GM10266 (cell line): ENCODE measurements at regions not wholly inside any gene's neighbourhood (a gene's known extent, or its start where the extent isn't known, plus 50 kb on each side); places are given as distances from the start of the nearest gene placed in this dataset.

ENCODE experiments used
- DNase-seq: peaks from one replicate; pipeline ENCODE4 v3.0.0; 2012; ENCODE audit errors: extremely low spot score
- TF ChIP-seq, protein P1 (sequence below): IDR thresholded peaks from 2 replicates; pipeline ENCODE4 v1.5.1; 2012; ENCODE audit warnings: mild to moderate bottlenecking, low read depth; ENCODE audit not compliant: control insufficient read depth, insufficient read depth; ENCODE audit errors: missing control alignments

DNA sequence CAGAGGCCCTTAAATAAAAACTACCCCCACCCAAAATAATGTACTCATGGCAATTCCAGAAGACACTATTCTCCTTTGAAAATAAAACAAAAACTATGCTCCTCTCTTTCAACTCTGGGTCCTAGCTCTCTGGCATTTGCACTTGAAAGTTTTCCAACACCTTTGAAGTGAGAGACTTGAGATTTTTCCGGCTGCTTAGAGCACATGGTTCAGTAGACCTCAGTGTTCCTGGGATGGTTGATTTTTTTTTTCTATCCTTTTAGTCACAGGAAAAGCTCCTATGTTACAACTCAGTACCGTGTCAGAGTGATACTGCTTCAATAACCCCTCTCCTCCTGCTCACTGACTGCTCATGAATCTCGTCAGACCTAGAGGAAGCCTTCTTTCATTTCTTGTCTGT is 118.3 kb upstream of the TUSC7 start:
- TF ChIP-seq, protein P1, sequence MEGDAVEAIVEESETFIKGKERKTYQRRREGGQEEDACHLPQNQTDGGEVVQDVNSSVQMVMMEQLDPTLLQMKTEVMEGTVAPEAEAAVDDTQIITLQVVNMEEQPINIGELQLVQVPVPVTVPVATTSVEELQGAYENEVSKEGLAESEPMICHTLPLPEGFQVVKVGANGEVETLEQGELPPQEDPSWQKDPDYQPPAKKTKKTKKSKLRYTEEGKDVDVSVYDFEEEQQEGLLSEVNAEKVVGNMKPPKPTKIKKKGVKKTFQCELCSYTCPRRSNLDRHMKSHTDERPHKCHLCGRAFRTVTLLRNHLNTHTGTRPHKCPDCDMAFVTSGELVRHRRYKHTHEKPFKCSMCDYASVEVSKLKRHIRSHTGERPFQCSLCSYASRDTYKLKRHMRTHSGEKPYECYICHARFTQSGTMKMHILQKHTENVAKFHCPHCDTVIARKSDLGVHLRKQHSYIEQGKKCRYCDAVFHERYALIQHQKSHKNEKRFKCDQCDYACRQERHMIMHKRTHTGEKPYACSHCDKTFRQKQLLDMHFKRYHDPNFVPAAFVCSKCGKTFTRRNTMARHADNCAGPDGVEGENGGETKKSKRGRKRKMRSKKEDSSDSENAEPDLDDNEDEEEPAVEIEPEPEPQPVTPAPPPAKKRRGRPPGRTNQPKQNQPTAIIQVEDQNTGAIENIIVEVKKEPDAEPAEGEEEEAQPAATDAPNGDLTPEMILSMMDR = no peak
- no peak for DNase-seq

DNA sequence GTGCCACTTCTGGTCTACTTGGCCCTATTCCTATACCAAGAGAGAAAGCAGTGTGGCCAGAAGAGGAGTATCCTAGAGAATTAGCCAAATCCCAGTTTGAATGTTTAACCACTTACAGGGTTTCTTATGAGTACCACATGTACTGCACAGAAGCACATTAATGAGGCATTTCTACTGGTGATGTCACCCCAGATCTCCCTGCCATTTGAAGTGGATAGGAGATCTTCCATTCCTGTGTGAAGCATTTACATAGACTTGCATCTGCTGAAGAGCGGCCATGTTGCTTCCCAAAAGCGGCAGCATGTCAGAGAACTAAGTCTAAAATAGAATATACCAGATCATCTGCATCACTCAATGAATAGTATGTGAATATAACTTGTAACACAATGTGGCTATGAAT is 108.4 kb upstream of the TUSC7 start:
- DNase-seq = no peak
- TF ChIP-seq, protein P1 = no peak

DNA sequence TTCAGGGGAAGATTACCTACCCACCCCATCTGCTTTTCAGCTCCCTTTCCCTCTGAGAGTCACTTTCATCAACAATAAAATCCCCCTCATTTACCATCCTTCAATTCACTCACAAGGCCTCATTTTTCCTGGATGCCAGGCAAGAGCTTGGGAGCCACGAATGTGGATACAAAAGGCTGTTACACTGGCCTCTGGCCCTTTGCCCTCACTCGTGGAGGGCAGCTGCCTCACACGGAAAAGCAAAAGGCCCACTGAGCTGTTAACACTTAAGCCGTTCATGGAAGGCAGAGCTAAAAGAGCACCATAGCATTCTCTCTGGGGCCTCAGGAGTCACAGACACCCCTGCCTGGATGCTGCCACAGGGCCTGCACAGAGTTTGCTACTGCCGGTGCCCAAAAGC is 102.4 kb upstream of the TUSC7 start:
- TF ChIP-seq, protein P1 = no peak
- DNase-seq = no peak

DNA sequence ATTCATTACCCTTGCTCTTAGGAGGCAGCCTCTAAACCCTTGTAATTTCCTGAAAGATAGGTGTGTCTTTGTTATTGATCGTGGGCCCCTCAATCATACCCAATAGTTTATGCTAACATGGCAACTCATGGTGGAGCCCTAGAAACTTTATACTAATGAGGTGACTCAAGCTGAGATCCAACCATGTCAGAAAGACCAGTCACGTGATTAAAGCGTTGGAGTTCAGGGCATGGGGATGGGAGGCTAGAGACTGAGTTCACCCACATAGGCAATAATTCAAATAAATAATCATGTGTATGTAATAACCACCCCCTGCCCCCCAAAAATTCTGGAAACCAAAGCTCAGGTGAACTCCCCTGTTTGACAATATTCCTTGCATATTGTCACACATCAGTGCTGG is 99.5 kb upstream of the TUSC7 start:
- TF ChIP-seq, protein P1 = no peak
- DNase-seq = no peak

DNA sequence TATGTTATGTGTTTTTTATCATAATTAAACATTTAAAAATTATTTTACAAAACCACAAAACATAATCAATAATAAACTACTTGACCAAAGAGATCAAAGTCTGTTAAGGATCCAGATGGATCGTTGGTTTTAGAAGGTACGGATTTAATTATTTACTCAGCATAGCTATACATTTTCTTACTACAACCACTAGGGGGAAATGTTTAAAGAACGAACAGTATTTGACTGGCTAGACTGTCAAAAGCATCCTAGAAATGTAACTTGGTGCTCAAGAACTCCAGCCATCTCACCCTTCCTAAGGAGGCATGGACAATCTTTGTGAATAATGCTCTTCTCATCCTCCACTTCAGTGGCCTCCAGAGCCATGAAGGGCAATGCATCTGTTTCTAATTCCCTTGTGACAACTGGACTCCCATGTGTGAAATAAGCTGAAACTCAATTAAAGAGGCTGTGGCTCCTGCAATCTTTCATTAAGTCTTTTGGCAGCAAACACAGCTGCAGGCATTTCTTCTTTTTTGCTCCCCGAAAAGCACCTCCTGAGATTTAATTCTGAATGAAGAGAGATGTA is 94.7 kb upstream of the TUSC7 start:
- TF ChIP-seq, protein P1 = no peak
- peak; percentile 2 for DNase-seq

DNA sequence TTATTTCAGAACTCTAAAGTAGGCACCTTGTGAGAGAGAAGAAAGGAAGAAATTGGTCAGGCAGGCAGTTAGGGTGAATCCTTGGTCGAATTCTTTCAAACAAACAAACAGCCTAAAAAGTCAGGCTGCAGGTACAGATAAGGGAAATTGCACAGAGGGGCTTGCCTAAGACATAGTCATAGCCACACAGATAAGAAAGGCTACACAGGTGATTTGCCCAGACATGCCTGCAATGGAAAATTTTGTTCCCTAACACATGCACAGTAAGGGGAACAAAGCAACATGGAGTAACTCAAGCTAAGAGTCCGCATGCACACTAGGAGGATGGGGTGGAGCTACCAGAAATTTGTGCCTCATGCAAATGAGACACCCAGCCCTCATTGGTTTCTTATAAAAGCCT is 91.4 kb upstream of the TUSC7 start:
- TF ChIP-seq, protein P1 = no peak
- DNase-seq = no peak

DNA sequence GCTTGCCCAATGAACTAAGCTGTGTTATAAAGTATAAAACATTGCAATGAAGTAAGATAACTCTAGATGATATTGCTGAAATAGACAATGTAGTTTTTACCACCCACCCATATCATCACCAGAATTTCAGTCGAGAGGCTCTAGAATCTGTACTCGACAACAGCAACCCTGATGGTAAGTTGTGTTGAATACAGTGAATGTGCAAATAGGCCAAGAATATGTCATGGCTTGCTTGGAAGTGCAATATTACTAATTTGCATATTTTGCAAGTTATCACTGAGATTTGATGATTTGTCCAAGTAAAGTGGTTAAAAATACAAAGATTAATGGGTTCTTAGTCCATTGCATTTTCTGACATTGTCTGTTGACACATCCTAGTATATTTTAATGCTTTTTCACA is 90.6 kb upstream of the TUSC7 start:
- TF ChIP-seq, protein P1 = no peak
- no peak for DNase-seq

DNA sequence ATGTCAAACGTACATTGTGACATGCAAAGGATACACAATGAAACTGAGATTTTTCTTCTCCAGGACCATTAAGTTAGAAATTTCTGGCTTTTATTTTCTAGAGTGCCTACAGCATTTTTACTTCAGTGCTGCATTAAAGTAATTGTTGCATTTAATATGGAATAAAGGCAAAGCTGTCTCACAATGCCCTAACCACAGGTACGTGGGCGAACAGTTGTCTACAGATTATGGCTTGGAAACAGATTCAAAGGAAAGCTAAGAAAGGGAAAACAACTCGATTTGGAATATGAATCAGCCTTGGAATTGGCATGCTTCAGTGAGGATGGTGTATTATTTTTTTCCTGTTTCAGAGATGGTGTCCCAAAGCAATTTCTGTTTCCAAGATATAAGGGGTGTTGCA is 79.1 kb upstream of the TUSC7 start:
- no peak for DNase-seq
- TF ChIP-seq, protein P1 = no peak
